ENCODE measurements at regions not wholly inside any gene's neighbourhood (a gene's known extent, or its start where the extent isn't known, plus 50 kb on each side); places are given as distances from the start of the nearest gene placed in this dataset.
"Not testable (repeated sequence)": the region's sequence is repeated elsewhere in the genome, so short reads cannot be mapped to it uniquely, and the experiment has no call there.

DNA sequence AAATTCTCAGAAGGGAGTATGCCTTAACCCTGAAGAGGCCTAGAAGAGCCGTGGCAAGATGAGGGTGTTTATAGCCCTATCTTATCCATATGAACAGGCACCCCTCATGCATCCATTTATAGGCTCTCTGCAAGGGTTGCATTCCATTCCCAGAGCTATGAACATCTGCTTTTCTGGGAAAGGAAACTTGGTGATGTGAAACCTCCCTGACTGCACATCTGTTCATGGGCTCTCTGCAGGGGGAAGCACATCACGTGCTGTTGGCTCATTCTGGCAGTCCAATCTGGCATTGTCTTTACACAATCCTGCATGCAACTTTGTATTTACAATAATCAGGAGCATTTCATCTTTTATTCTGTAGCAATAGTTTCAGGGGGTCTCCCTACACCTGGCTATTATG lies 143.6 kb upstream of the API5 start:
- DNase-seq = not testable (repeated sequence)

DNA sequence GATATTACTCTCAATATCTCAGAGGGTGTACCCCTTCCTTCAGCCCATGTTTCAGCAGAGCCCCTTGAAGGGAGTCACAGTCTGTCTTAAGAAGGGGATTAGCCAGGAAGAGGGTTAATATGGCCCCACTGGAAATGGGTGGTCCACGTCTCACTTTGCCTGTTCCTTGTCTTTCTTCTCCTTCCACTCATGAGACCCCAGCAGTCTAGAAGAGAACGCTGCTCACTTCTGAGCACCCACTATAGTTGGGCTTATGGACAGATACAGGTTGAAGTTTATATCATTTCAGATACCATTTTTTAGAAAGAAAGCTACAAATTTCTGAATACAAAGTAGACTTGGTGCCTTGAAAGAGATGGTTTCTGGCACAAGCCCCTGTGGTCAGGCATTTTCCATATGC lies 139.3 kb upstream of the API5 start:
- no peak for DNase-seq

DNA sequence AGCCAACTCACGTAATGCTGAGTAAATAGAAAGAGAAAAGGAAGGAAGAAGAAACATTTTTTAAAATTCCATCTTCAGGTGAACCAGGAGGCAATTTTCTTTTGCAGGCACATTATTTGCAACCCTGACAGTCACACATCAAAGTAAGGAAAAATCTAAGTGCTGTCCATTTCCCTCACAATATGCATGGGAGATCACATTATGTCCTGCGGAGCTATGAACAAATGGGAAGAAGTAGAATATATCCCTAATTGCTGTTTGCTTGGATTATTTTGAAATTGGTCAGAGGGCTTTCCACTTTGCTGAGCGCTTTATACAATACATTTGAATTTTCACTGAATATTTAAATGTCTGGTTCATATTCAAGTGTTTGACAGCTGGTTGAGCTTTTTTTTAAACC lies 133.8 kb upstream of the API5 start:
- DNase-seq = no peak

GRCh38 chr11:43194459-43194858 lies 117.3 kb upstream of the API5 start:
- not testable (repeated sequence) for DNase-seq

DNA sequence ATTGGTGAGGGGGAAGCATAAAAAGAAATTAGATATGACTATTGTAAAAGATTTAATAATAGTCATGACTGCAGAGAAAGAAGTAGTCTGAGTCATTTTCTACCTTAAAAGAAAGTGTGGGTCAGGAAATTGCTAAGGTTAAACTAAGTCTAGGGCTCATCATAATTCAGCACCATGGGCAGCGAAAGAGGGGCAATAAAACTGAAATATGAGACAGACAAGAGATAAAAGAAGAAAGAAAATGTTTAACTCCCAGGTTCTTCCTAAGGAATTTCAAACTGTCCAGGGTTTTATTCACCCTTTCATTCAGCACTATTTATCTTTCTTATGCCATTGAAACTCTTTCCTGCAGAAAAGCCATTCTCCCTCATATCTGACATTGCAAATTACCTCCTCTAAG lies 114.4 kb upstream of the API5 start:
- no peak for DNase-seq

GRCh38 chr11:43200031-43200430 lies 111.8 kb upstream of the API5 start:
- no peak for DNase-seq

DNA sequence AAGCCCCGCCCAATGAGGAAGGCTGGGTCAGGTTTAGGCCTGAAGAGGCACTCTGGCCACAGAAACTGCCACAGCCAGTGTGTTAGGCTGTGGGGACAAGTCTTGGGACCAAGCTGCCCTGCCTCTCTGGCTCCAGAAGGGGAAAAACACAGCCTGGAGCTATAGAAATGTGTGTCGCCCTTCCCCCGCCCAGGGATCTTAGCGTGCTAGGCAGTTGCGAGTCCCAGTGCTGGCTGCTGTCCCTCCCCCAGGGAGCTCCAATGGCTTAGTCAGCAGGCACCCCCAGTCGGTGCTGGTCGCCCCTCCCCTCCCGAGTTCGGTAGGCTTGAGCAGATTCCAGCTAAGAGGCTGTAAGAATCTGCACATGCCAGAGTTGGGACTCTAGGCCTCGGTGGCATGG lies 99.5 kb upstream of the API5 start:
- DNase-seq = no peak

- no peak for DNase-seq
Observed at GRCh38 chr11:43214471-43214870, 97.3 kb upstream of the API5 start.

GRCh38 chr11:43217849-43218248 lies 93.9 kb upstream of the API5 start:
- DNase-seq = no peak

DNA sequence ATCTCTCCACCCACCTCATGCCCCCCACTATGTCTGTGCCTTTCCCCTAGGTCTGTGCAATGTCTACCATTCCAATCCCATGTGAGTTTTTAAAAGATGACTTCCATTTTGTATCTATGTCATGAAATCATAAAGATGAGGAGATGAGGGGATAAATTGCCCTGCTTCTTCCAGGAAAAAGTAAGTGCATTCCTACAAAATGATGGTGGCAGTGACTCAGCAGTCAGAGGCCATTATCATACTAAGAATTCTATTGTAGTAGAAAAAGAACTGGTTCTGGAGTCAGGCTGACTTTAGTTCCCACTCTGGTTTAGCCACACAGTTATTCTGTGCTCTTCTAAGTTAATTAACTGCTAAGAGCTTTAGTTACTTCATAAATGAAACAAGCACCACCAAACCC lies 89.6 kb upstream of the API5 start:
- no peak for DNase-seq

- DNase-seq = no peak
Observed at GRCh38 chr11:43223026-43223425, 88.8 kb upstream of the API5 start.

DNA sequence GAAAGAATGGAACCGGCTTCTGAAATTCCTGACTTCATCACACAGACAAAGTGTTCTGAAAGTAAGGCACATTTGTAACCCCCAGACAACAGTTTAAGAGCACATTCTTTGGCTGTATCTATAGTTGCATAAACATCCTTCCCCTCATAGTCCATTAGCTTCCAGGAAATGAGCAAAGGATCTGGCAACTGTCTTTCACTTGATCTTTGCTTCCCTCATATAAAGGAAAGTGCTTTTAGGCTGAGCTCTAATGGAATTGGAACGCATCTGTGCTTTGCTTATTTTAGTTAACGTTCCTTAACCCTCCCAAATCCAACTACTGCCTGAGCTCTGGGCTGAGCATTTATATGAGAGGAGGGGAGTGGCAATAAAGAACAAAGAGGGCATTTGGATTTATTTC lies 76.9 kb upstream of the API5 start:
- no peak for DNase-seq

- no peak for DNase-seq
Observed at GRCh38 chr11:43238341-43238740, 73.5 kb upstream of the API5 start.

GRCh38 chr11:43239791-43240190 lies 72.0 kb upstream of the API5 start:
- no peak for DNase-seq

GRCh38 chr11:43242401-43242800 lies 69.4 kb upstream of the API5 start:
- no peak for DNase-seq

GRCh38 chr11:43243927-43244326 lies 67.9 kb upstream of the API5 start:
- no peak for DNase-seq

DNA sequence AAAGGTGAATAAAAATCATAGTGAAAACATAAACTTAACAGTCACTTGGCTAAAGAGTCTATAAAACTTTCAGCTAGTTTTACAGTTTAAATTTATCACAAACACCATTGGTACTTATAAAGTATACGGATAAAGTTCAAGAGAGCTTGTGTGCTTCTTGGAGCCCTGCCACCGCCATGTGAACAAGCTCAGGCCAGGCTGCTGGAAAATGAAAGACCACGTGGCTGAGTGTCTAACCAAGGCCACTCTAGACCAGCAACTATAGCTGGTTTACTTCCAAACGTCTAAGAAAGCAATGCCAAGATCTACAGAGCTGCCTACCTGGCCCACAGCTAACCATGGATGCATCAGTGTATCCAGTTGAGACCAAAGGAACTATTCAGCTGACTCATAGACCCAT lies 66.3 kb upstream of the API5 start:
- DNase-seq = no peak

GRCh38 chr11:43250309-43250708 lies 61.5 kb upstream of the API5 start:
- DNase-seq = no peak

DNA sequence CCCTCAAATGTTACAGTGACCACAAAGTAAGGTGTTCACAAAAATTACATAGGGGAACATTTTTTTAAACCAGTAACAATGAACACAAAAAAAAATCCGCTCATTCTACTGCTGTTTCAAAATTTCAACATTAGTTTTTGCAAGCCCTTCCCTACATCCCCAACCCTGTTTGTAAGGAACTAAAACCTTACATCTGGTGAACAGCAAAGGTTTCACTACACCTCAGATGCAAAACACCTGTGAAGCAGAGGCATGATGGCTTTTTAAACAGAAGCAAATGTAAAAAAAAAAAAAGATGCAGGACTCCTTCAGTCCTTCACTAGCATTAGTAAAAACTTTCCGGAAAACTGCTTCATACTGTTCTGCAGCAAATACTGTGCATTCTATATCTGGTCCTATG lies 50.0 kb upstream of the API5 start:
- DNase-seq = no peak

All from suppressor macrophage treated with lipopolysaccharide for 1 hour (primary cell).